ENCODE measurements at regions not wholly inside any gene's neighbourhood (a gene's known extent, or its start where the extent isn't known, plus 50 kb on each side); places are given as distances from the start of the nearest gene placed in this dataset.
A peak's percentile ranks its signal among the peaks of the same experiment; 100 is the strongest.

GRCh38 chr1:221456918-221457317 is 285.0 kb downstream of the DUSP10 start:
- TF ChIP-seq CTCF (IDR thresholded peaks at IDR 0.05; ENCODE audit: low read length, missing control alignments) = no peak
- peak; percentile 24 for DNase-seq (ENCODE audit: low read depth)
- H3K4me3 ChIP-seq (replicated peaks; ENCODE audit: low read depth, low read length) = no peak overlapping the region

DNA sequence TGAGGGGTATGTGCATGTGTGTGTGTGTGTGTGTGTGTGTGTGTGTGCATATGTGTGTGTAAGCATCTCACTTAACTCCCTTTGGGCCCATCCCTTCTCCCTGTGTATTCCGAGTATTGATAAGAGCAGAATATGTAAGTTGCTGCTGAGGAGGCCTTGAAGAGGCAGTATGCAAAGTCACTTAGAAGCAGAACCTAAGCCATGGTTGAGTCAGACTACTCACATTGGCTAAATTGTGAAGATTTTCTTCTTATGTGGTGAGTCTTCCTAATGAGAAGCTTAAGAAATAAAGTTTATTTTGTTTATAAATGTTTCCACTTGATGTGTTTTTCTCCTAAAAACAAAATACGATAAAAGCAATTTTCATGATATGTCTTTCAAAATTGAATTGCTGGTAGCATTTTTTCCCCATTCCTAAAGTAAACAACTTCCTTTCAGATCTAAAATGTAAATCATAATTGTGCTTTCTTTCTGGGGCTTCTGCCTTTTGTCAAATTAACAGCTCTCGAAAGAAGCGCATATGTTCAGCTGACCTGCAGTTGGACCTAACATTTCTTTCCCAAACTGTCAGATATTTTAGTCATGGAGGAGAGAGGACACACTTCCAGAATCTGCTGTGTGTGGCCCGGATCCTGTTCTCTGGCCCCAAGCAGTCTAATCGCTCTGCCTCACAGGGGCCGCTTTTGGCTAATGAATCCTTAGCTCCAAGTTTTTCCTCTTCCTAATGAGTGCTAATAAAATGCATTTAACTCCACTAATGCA is 284.0 kb downstream of the DUSP10 start:
- TF ChIP-seq CTCF (IDR thresholded peaks at IDR 0.05; ENCODE audit: low read length, missing control alignments) = no peak
- DNase-seq (ENCODE audit: low read depth) = peak; percentile 13

GRCh38 chr1:221458447-221459156 is 283.3 kb downstream of the DUSP10 start:
- H3K4me3 ChIP-seq (replicated peaks; ENCODE audit: low read depth, low read length) = no peak overlapping the region
- no peak for TF ChIP-seq CTCF (IDR thresholded peaks at IDR 0.05; ENCODE audit: low read length, missing control alignments)
- DNase-seq (ENCODE audit: low read depth) = peak; percentile 90

More for the DNA sequence above, 284.0 kb downstream of the DUSP10 start:
- no peak overlapping the region for H3K4me3 ChIP-seq (replicated peaks; ENCODE audit: low read depth, low read length)

GRCh38 chr1:221459558-221459957 is 282.3 kb downstream of the DUSP10 start:
- no peak overlapping the region for H3K4me3 ChIP-seq (replicated peaks; ENCODE audit: low read depth, low read length)
- DNase-seq (ENCODE audit: low read depth) = no peak
- TF ChIP-seq CTCF (IDR thresholded peaks at IDR 0.05; ENCODE audit: low read length, missing control alignments) = no peak

DNA sequence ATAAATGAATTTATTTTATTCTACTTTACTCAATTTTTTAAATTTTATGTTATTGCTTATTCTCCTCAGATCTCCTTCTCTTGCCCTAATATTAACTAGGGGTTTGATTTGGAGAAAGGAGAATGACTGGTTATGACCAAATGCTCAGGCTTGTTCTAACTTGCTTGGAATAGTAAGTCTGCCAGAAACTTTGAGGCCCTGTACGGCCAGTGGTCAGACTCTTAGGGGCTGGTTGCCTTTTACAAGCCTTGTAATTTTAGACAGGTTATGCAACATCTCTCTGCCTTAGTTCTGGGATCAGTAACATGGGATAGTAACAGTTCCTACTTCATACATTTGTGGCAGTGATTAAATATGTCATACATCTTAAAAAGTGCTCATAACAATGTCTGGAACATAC is 279.5 kb downstream of the DUSP10 start:
- H3K4me3 ChIP-seq (replicated peaks; ENCODE audit: low read depth, low read length) = no peak overlapping the region
- TF ChIP-seq CTCF (IDR thresholded peaks at IDR 0.05; ENCODE audit: low read length, missing control alignments) = no peak
- peak; percentile 9 for DNase-seq (ENCODE audit: low read depth)

DNA sequence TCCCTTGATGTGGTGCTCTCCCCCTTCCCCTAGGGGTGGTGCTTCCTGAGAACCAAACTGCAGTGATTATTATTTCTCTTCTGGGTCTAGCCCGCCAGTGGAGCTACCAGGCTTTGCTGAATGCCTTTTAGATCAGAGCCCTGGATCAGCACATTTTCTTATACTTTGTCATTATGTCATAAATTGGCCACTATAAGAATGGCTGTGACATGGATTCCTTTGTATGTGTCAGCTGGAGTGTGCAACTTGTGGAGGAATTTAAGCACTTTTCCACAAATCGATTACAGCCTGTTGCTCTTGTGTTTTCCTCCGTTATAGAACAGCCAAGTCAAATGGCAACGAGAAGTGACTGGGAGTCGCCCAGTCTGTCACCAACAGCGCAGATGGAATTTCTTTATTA is 273.3 kb downstream of the DUSP10 start:
- no peak for DNase-seq (ENCODE audit: low read depth)
- H3K4me3 ChIP-seq (replicated peaks; ENCODE audit: low read depth, low read length) = no peak overlapping the region
- no peak for TF ChIP-seq CTCF (IDR thresholded peaks at IDR 0.05; ENCODE audit: low read length, missing control alignments)

Data from fibroblast of pulmonary artery (primary cell).